Activated T-cell treated with anti-CD3 and anti-CD28 coated beads, Interleukin-2, amount 50 U/mL, for 72 hours (primary cell): ENCODE measurements at regions not wholly inside any gene's neighbourhood (a gene's known extent, or its start where the extent isn't known, plus 50 kb on each side); places are given as distances from the start of the nearest gene placed in this dataset.
"Not testable (repeated sequence)": the region's sequence is repeated elsewhere in the genome, so short reads cannot be mapped to it uniquely, and the experiment has no call there.

Experiments
- ATAC-seq, 2 donors: fragments of 150-1000 bp; cut with Tn5 transposase; replicated peaks in 1 of 2; 2 replicates each; pipeline ENCODE4 v1.10.0; 2021; ENCODE audit warnings: moderate library complexity in 2 of 2, mild to moderate bottlenecking in 1 of 2
- DNase-seq, 2 donors: peaks; one replicate each; pipeline ENCODE4 v3.0.0; 2021 to 2022; ENCODE audit warnings: mixed read lengths in 1 of 2
- H3K27ac Mint-ChIP-seq: one replicate; pipeline ENCODE4 v1.8.0; 2022; ENCODE audit warnings: mild to moderate bottlenecking, moderate library complexity, mixed read lengths
- H3K27me3 Mint-ChIP-seq: one replicate; pipeline ENCODE4 v1.8.0; 2022; ENCODE audit warnings: low read depth, mixed read lengths
- H3K36me3 Mint-ChIP-seq, 2 donors: one replicate each; pipeline ENCODE4 v1.8.0; 2022; ENCODE audit warnings: mixed read lengths in 2 of 2, mild to moderate bottlenecking in 1 of 2; ENCODE audit not compliant: insufficient read depth in 2 of 2
- H3K4me1 Mint-ChIP-seq: one replicate; pipeline ENCODE4 v1.8.0; 2022; ENCODE audit warnings: low read depth, mixed read lengths
- H3K4me3 Mint-ChIP-seq, 2 donors: one replicate each; pipeline ENCODE4 v1.8.0; 2022; ENCODE audit warnings: mild to moderate bottlenecking in 2 of 2, mixed read lengths in 2 of 2, moderate library complexity in 2 of 2
- H3K9me3 Mint-ChIP-seq, 2 donors: one replicate each; pipeline ENCODE4 v1.8.0; 2022; ENCODE audit warnings: mixed read lengths in 2 of 2

DNA sequence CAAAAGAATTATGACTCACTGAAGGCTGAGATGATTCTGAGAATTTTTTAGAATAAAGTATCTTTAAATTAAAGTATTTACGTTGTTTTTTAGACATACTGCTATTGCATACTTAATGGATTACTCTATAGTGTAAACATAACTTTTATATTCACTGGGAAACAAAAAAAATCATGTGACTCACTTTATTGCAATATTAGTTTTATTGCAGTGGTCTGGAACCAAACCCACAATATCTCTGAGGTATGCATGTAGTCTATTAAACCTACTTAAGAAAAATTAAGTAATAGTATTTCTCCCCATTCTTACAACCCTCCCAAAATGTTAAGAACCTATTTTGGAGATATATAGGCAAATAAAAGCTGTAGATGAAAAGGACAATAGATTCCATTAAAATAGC is 142.9 kb upstream of the ZNF521 start:
- H3K36me3 Mint-ChIP-seq, result no peaks in the 10 kb centered on the region
- H3K4me3 Mint-ChIP-seq, result no peak overlapping the region
- H3K27me3 Mint-ChIP-seq, result no peaks in the 10 kb centered on the region
- DNase-seq (no peak), ATAC-seq (no peak)
- no peaks in the 10 kb centered on the region for H3K4me1 Mint-ChIP-seq
- H3K27ac Mint-ChIP-seq, result no peak overlapping the region
- peaks cover 2% of the 10 kb centered on the region in 2 donors for H3K9me3 Mint-ChIP-seq

DNA sequence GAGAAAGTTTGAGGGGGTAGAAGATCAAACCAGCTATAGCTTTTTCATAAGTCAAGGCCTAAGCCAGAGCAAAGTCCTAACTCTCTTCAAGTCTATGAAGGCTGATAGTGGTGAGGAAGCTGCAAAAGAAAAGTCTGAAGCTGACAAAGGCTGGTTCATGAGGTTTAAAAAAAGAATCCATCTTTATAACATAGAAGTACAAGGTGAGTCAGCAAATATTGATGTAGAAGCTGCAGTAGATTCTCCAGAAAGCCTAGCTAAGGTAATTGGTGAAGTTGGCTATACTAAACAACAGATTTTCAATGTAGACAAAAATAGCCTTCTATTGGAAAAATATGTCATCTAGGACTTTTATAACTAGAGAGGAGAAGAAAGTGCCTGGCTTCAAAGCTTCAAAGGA is 141.4 kb upstream of the ZNF521 start:
- ATAC-seq (no peak), DNase-seq (no peak)
- no peaks in the 10 kb centered on the region for H3K36me3 Mint-ChIP-seq
- H3K4me1 Mint-ChIP-seq, result no peaks in the 10 kb centered on the region
- no peak overlapping the region for H3K27ac Mint-ChIP-seq
- H3K9me3 Mint-ChIP-seq, result peaks cover 0 to 2% of the 10 kb centered on the region in 2 donors
- no peak overlapping the region for H3K4me3 Mint-ChIP-seq
- H3K27me3 Mint-ChIP-seq, result no peaks in the 10 kb centered on the region

- Mint-ChIP-seq H3K27ac (no peak overlapping the region), H3K4me3 (no peak overlapping the region), H3K27me3 (no peaks in the 10 kb centered on the region), H3K4me1 (no peaks in the 10 kb centered on the region), H3K9me3 (peaks cover 0 to 2% of the 10 kb centered on the region in 2 donors), H3K36me3 (no peaks in the 10 kb centered on the region)
- DNase-seq (no peak), ATAC-seq (no peak)
Measured at GRCh38 chr18:25490316-25490715, 138.3 kb upstream of the ZNF521 start.

- Mint-ChIP-seq H3K4me1 (no peaks in the 10 kb centered on the region), H3K36me3 (peaks cover 0 to 3% of the 10 kb centered on the region in 2 donors), H3K27ac (no peak overlapping the region), H3K9me3 (peaks cover 2 to 10% of the 10 kb centered on the region in 2 donors), H3K4me3 (no peak overlapping the region), H3K27me3 (no peaks in the 10 kb centered on the region)
- ATAC-seq (no peak), DNase-seq (no peak)
Measured at GRCh38 chr18:25473008-25473407, 121.0 kb upstream of the ZNF521 start.

DNA sequence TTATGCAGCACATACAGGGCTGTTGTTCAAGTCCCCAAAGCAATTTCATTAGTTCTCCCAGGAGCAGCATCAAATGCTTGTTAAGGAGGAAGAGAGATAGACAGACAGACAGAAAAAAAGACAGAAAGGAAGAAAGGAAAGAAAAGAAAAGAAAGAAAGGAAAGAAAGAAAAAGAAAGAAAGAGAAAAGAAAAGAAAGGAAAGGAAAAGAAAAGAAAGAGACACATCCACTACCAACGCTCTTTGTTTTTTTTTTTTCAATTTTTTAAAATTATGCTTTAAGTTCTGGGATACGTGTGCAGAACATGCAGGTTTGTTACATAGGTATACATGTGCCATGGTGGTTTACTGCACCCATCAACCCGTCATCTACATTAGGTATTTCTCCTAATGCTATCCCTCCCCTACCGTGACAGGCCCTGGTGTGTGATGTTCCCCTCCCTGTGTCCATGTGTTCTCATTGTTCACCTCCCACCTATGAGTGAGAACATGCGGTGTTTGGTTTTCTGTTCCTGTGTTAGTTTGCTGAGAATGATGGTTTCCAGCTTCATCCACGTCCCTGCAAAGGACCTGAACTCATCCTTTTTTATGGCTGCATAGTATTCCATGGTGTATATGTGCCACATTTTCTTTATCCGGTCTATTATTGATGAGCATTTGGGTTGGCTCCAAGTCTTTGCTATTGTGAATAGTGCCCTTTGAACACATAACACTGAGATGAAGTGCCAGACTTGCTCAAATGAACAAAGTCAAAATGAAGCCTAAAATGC is 119.0 kb upstream of the ZNF521 start:
- H3K27ac Mint-ChIP-seq, H3K4me3 Mint-ChIP-seq, H3K36me3 Mint-ChIP-seq, H3K27me3 Mint-ChIP-seq, H3K9me3 Mint-ChIP-seq, DNase-seq, H3K4me1 Mint-ChIP-seq, ATAC-seq: not testable (repeated sequence)

DNA sequence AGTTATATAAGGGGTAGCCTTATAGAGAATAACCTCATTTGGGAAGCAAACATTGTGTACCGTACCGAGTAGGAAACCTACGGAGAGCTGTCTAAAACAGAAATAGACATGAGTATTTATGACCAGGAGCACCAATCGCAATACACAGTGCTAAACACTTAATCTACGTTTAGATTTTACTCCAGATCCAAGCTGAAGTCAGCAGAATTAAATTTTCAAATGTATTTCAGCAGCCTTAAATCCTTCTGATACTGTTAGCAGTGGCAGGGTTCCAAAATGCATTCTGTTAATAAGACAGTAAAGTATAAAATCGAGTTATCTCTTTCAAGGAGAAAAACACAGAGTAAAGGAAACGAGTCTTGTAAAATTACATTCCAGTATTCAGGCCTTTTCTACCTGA is 118.1 kb upstream of the ZNF521 start:
- H3K36me3 Mint-ChIP-seq, result peaks cover 0 to 3% of the 10 kb centered on the region in 2 donors
- H3K27ac Mint-ChIP-seq, result no peak overlapping the region
- no peaks in the 10 kb centered on the region for H3K27me3 Mint-ChIP-seq
- no peak for DNase-seq
- ATAC-seq, result no peak
- no peaks in the 10 kb centered on the region for H3K4me1 Mint-ChIP-seq
- H3K4me3 Mint-ChIP-seq, result no peak overlapping the region
- H3K9me3 Mint-ChIP-seq, result peaks cover 2 to 4% of the 10 kb centered on the region in 2 donors

- no peak overlapping the region for H3K4me3 Mint-ChIP-seq
- no peak overlapping the region for H3K27ac Mint-ChIP-seq
- ATAC-seq (no peak), DNase-seq (no peak)
- no peaks in the 10 kb centered on the region for H3K4me1 Mint-ChIP-seq
- H3K27me3 Mint-ChIP-seq, result no peaks in the 10 kb centered on the region
- peaks cover 0 to 3% of the 10 kb centered on the region in 2 donors for H3K36me3 Mint-ChIP-seq
- H3K9me3 Mint-ChIP-seq, result peaks cover 2 to 4% of the 10 kb centered on the region in 2 donors
Measured at GRCh38 chr18:25469489-25469888, 117.5 kb upstream of the ZNF521 start.

GRCh38 chr18:25467226-25467987 is 115.4 kb upstream of the ZNF521 start:
- peaks cover 0 to 3% of the 10 kb centered on the region in 2 donors for H3K36me3 Mint-ChIP-seq
- H3K4me1 Mint-ChIP-seq, result no peaks in the 10 kb centered on the region
- DNase-seq (no peak), ATAC-seq (no peak)
- H3K27me3 Mint-ChIP-seq, result no peaks in the 10 kb centered on the region
- peaks cover 4% of the 10 kb centered on the region in 2 donors for H3K9me3 Mint-ChIP-seq
- H3K4me3 Mint-ChIP-seq, result no peak overlapping the region
- H3K27ac Mint-ChIP-seq, result no peak overlapping the region

GRCh38 chr18:25465152-25465732 is 113.3 kb upstream of the ZNF521 start:
- no peaks in the 10 kb centered on the region for H3K27me3 Mint-ChIP-seq
- H3K36me3 Mint-ChIP-seq, result no peaks in the 10 kb centered on the region
- DNase-seq (no peak), ATAC-seq (no peak)
- no peak overlapping the region for H3K27ac Mint-ChIP-seq
- no peak overlapping the region for H3K4me3 Mint-ChIP-seq
- peaks cover 0 to 2% of the 10 kb centered on the region in 2 donors for H3K9me3 Mint-ChIP-seq
- H3K4me1 Mint-ChIP-seq, result no peaks in the 10 kb centered on the region

- no peaks in the 10 kb centered on the region for H3K27me3 Mint-ChIP-seq
- no peak overlapping the region for H3K4me3 Mint-ChIP-seq
- no peaks in the 10 kb centered on the region for H3K36me3 Mint-ChIP-seq
- H3K9me3 Mint-ChIP-seq, result peaks cover 0 to 2% of the 10 kb centered on the region in 2 donors
- ATAC-seq, result no peak
- H3K27ac Mint-ChIP-seq, result no peak overlapping the region
- DNase-seq, result no peak
- no peaks in the 10 kb centered on the region for H3K4me1 Mint-ChIP-seq
Measured at GRCh38 chr18:25464227-25464626, 112.3 kb upstream of the ZNF521 start.

DNA sequence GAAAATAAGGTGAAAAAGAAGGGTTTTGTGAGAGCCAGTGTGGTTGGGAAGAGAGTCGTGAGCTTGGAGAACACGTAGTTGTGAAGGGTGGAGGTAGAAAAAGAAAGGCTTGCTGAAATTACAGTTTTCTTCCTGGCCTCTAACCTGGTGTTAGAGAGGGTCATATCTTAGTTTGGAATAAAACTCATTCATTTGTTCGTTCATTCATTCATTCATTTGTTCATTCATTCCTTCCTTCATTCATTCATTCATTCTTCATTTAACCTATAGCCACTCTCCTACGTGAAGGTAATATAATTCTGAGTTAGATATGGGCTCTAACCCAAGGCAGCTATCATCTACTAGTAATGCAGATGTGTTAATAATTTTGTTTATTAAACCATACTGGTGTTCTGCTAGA is 111.8 kb upstream of the ZNF521 start:
- no peak overlapping the region for H3K27ac Mint-ChIP-seq

DNA sequence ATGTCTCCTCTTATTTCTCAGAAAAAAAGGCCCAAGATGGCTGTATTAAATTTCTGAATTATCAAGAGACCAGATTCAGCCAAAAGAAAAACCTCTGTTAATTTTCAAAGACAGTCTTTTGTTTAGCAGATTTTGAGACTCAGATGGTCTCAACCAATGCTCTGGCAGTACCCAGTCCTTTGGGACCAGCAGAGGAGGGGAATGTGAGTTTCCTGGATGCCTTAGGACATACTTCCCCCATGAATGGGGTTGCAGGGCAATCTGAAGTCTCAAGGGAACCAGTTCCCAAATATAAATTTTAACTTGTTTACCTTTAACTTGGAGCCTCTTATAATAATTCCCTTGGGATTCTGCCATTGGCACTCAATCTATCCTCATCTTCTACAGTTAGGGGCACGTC is 107.8 kb upstream of the ZNF521 start:
- Mint-ChIP-seq H3K9me3 (peaks cover 0 to 5% of the 10 kb centered on the region in 2 donors), H3K27ac (no peak overlapping the region), H3K4me1 (no peaks in the 10 kb centered on the region), H3K4me3 (no peak overlapping the region), H3K27me3 (peaks cover 11% of the 10 kb centered on the region), H3K36me3 (no peaks in the 10 kb centered on the region)
- ATAC-seq (no peak), DNase-seq (no peak)

More for the DNA sequence above, 111.8 kb upstream of the ZNF521 start:
- H3K4me1 Mint-ChIP-seq, result no peaks in the 10 kb centered on the region
- no peaks in the 10 kb centered on the region for H3K27me3 Mint-ChIP-seq
- no peak overlapping the region for H3K4me3 Mint-ChIP-seq
- no peaks in the 10 kb centered on the region for H3K36me3 Mint-ChIP-seq
- peaks cover 0 to 2% of the 10 kb centered on the region in 2 donors for H3K9me3 Mint-ChIP-seq
- DNase-seq (no peak), ATAC-seq (no peak)

DNA sequence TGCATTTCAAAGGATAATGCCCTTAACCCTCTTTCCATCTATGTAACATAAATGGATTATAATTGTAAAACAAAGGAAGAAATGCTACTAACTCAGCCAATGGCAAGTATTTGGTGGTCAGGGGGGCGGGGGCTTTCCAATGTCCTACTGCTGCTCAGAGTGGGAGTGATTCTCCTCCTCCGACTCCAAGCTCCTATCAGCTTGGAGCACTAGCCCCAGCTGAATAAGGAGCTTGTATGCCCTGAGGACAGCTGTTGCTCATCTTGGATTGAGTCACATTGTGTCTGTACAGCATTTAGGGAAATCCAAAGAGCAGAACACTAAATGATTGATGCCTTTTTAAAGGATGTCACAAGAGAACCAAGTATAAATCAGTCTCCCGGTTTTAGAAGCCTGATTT is 105.6 kb upstream of the ZNF521 start:
- H3K36me3 Mint-ChIP-seq, result no peaks in the 10 kb centered on the region

More for the DNA sequence above, 105.6 kb upstream of the ZNF521 start:
- ATAC-seq (no peak), DNase-seq (no peak)
- Mint-ChIP-seq H3K27ac (no peak overlapping the region), H3K9me3 (peaks cover 2 to 4% of the 10 kb centered on the region in 2 donors), H3K4me1 (no peaks in the 10 kb centered on the region), H3K4me3 (no peak overlapping the region), H3K27me3 (peaks cover 11% of the 10 kb centered on the region)
